H1 (cell line): ENCODE measurements at regions not wholly inside any gene's neighbourhood (a gene's known extent, or its start where the extent isn't known, plus 50 kb on each side); places are given as distances from the start of the nearest gene placed in this dataset.

Experiments used
- CHD7 ChIP-seq: fragments of 300-600 bp; sonication (generic); IDR thresholded peaks from 2 replicates; pipeline ENCODE4 v1.7.1; 2012; ENCODE audit warnings: low read length, moderate library complexity, mild to moderate bottlenecking, inconsistent platforms; ENCODE audit not compliant: insufficient replicate concordance
- CREB1 ChIP-seq: IDR thresholded peaks from 2 replicates; pipeline ENCODE4 v1.6.1; 2012; ENCODE audit warnings: inconsistent platforms
- CTCF ChIP-seq, 3 experiments: IDR thresholded peaks; 1 replicate in 2 of 3; 2 replicates in 1 of 3; pipeline versions ENCODE4 v1.5.1 to v1.6.1; 2011; ENCODE audit warnings: low read length in 3 of 3, mild to moderate bottlenecking in 3 of 3, inconsistent platforms in 2 of 3, low read depth in 1 of 3, moderate library complexity in 1 of 3; ENCODE audit not compliant: insufficient read depth in 1 of 3; ENCODE audit errors: control extremely low read depth in 1 of 3
- EZH2 ChIP-seq: fragments of 200-600 bp; sonication (generic); IDR thresholded peaks from 2 replicates; pipeline ENCODE4 v1.7.1; 2012; ENCODE audit warnings: low read depth, mild to moderate bottlenecking, moderate library complexity, low read length, inconsistent platforms; ENCODE audit not compliant: severe bottlenecking
- MAX ChIP-seq: IDR thresholded peaks from 2 replicates; pipeline ENCODE4 v1.6.1; 2012; ENCODE audit warnings: inconsistent platforms

- no peak for TF ChIP-seq EZH2
- TF ChIP-seq CREB1, result no peak
- TF ChIP-seq CHD7, result no peak
- TF ChIP-seq CTCF (IDR thresholded peaks at IDR 0.05; ENCODE audit: control extremely low read depth in 1 of 3, insufficient read depth in 1 of 3, low read depth in 1 of 3, low read length in 3 of 3), result no peak
- TF ChIP-seq MAX, result no peak
Measured at GRCh38 chr3:99269606-99270351, 368.3 kb upstream of the DCBLD2 start.
